Panc1 (cell line): ENCODE measurements at regions not wholly inside any gene's neighbourhood (a gene's known extent, or its start where the extent isn't known, plus 50 kb on each side); places are given as distances from the start of the nearest gene placed in this dataset.

Source experiments
- ATAC-seq: fragments of 200-7000 bp; cut with Tn5 transposase; 2 replicates; pipeline ENCODE4 v1.9.1; 2020; ENCODE audit warnings: mild to moderate bottlenecking, moderate library complexity
- BruUV-seq: library from RNA; stranded (reverse); fragments of 400-500 nt; replicated peaks from 2 replicates; lab custom pipeline; 2021; lab: Mats Ljungman, UMichigan
- CTCF ChIA-PET: fragments of 300-600 bp; sonication (Branson Sonifier 250); formaldehyde crosslinking; loops from one replicate; lab custom pipeline; 2022; ENCODE audit warnings: antibody characterized with exemption; lab: Charles Lee
- POLR2A ChIA-PET: fragments of 300-600 bp; sonication (Branson Sonifier 250); formaldehyde crosslinking; loops from one replicate; lab custom pipeline; 2022; ENCODE audit warnings: antibody characterized with exemption; lab: Charles Lee
- DNase-seq: peaks from one replicate; pipeline ENCODE4 v3.0.0-alpha.2; 2010; ENCODE audit warnings: low read depth, low spot score
- H3K27ac ChIP-seq: 2 replicates; pipeline ENCODE4 v1.5.1; 2011; ENCODE audit warnings: mild to moderate bottlenecking, low read length, inconsistent platforms
- H3K27me3 ChIP-seq: fragments of 200-500 bp; sonication (Bioruptor generic); 2 replicates; pipeline ENCODE4 v1.6.0; 2014; ENCODE audit warnings: low read length, inconsistent platforms; ENCODE audit not compliant: control insufficient read depth, insufficient read depth
- H3K36me3 ChIP-seq: fragments of 200-500 bp; sonication (Bioruptor generic); 2 replicates; pipeline ENCODE4 v1.5.1; 2014; ENCODE audit warnings: inconsistent platforms, mild to moderate bottlenecking, low read length, moderate library complexity; ENCODE audit not compliant: control insufficient read depth, insufficient read depth
- H3K4me1 ChIP-seq: 2 replicates; pipeline ENCODE4 v1.5.1; 2011; ENCODE audit warnings: inconsistent platforms, mild to moderate bottlenecking, low read length, moderate library complexity; ENCODE audit not compliant: control insufficient read depth, insufficient read depth
- H3K4me3 ChIP-seq, 2 experiments: 2 replicates each; pipeline ENCODE4 v1.5.1; 2011 to 2012; ENCODE audit warnings: low read depth in 2 of 2, low read length in 2 of 2, mild to moderate bottlenecking in 2 of 2, inconsistent platforms in 1 of 2, moderate library complexity in 1 of 2
- H3K9me3 ChIP-seq: fragments of 200-500 bp; sonication (Bioruptor generic); 2 replicates; pipeline ENCODE4 v1.5.1; 2014; ENCODE audit warnings: low read depth, mild to moderate bottlenecking, inconsistent platforms, low read length, moderate library complexity; ENCODE audit not compliant: control insufficient read depth, insufficient read depth
- CTCF ChIP-seq: fragments of 450-650 bp; IDR thresholded peaks from 2 replicates; pipeline ENCODE4 v1.5.1; 2017; ENCODE audit warnings: mild to moderate bottlenecking
- POLR2AphosphoS5 ChIP-seq: IDR thresholded peaks from 2 replicates; pipeline ENCODE4 v1.6.1; 2012; ENCODE audit warnings: mild to moderate bottlenecking, low read depth, low read length, moderate library complexity
- REST ChIP-seq, 2 experiments: IDR thresholded peaks; 2 replicates each; pipeline ENCODE4 v1.6.1; 2011 to 2012; ENCODE audit warnings: low read depth in 2 of 2, control low read depth in 1 of 2, low read length in 1 of 2, mild to moderate bottlenecking in 1 of 2, moderate library complexity in 1 of 2; ENCODE audit not compliant: insufficient read depth in 1 of 2
- SIN3A ChIP-seq: IDR thresholded peaks from 2 replicates; pipeline ENCODE4 v1.6.1; 2012; ENCODE audit warnings: low read depth, mild to moderate bottlenecking, low read length, moderate library complexity, borderline replicate concordance; ENCODE audit not compliant: insufficient read depth
- TCF7L2 ChIP-seq: IDR thresholded peaks from 2 replicates; pipeline ENCODE4 v1.6.1; 2011; ENCODE audit warnings: mild to moderate bottlenecking, low read depth, low read length, inconsistent platforms
- in situ Hi-C: cut with HindIII; loops from 2 replicates; pipeline ENCODE4 v1.10.0; 2016; ENCODE audit warnings: low sequenced_read_pairs, low pct_unique_long_range_greater_than_20kb
- intact Hi-C: fragments of 100-400 bp; cut with micrococcal nuclease; formaldehyde crosslinking; loops from one replicate; pipeline ENCODE4 v1.10.0; 2022; ENCODE audit not compliant: unreplicated experiment

- no peak for ATAC-seq
- intact Hi-C loops: no loop called here
- ChIA-PET POLR2A (no interaction called here), CTCF (no interaction called here)
- no peak for DNase-seq
- Histone ChIP-seq H3K4me1 (no peaks in the 10 kb centered on the region), H3K36me3 (no peaks in the 10 kb centered on the region), H3K4me3 (no peak overlapping the region), H3K9me3 (no peaks in the 10 kb centered on the region), H3K27me3 (no peaks in the 10 kb centered on the region), H3K27ac (no peak overlapping the region)
- in situ Hi-C loops: no loop called here
- TF ChIP-seq TCF7L2 (no peak), CTCF (no peak), POLR2AphosphoS5 (no peak), REST (IDR thresholded peaks at IDR 0.05; ENCODE audit: insufficient read depth in 1 of 2, low read depth in 2 of 2, low read length in 1 of 2) (no peak), SIN3A (no peak)
- BruUV-seq: no TSS peak
These were observed 192.5 kb upstream of the MCHR2 start for GRCh38 chr6:100186552-100186951.

- CTCF ChIA-PET: interaction anchor here (0.6 kb wide), 1 partner anchor 45 kb away, joined by 4 read pairs; no protein-coding TSS in a partner anchor
These were observed 191.6 kb upstream of the MCHR2 start for GRCh38 chr6:100185615-100186014.

More at GRCh38 chr6:100185615-100186014, 191.6 kb upstream of the MCHR2 start:
- H3K27ac ChIP-seq: no peak overlapping the region
- no peak for ATAC-seq
- H3K36me3 ChIP-seq: no peaks in the 10 kb centered on the region
- H3K4me1 ChIP-seq: no peaks in the 10 kb centered on the region
- H3K9me3 ChIP-seq: no peaks in the 10 kb centered on the region
- H3K4me3 ChIP-seq: no peak overlapping the region
- intact Hi-C loops: no loop called here
- in situ Hi-C loops: no loop called here
- POLR2A ChIA-PET: no interaction called here
- DNase-seq: no peak
- H3K27me3 ChIP-seq: no peaks in the 10 kb centered on the region
- no peak for TF ChIP-seq TCF7L2
- no peak for TF ChIP-seq REST (IDR thresholded peaks at IDR 0.05; ENCODE audit: insufficient read depth in 1 of 2, low read depth in 2 of 2, low read length in 1 of 2)
- no peak for TF ChIP-seq POLR2AphosphoS5
- no peak for TF ChIP-seq CTCF
- TF ChIP-seq SIN3A: no peak
- BruUV-seq: no TSS peak
